ENCODE measurements at regions not wholly inside any gene's neighbourhood (a gene's known extent, or its start where the extent isn't known, plus 50 kb on each side); places are given as distances from the start of the nearest gene placed in this dataset.

- TF ChIP-seq, protein P1, sequence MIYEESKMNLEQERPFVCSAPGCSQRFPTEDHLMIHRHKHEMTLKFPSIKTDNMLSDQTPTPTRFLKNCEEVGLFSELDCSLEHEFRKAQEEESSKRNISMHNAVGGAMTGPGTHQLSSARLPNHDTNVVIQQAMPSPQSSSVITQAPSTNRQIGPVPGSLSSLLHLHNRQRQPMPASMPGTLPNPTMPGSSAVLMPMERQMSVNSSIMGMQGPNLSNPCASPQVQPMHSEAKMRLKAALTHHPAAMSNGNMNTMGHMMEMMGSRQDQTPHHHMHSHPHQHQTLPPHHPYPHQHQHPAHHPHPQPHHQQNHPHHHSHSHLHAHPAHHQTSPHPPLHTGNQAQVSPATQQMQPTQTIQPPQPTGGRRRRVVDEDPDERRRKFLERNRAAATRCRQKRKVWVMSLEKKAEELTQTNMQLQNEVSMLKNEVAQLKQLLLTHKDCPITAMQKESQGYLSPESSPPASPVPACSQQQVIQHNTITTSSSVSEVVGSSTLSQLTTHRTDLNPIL (CRISPR knock-in tag; IDR thresholded peaks at IDR 0.05; ENCODE audit: low read depth), result no peak
- TF ChIP-seq RARB (CRISPR knock-in tag; IDR thresholded peaks at IDR 0.05), result no peak
- TF ChIP-seq ZFP30 (CRISPR knock-in tag; IDR thresholded peaks at IDR 0.05), result no peak
- no peak for TF ChIP-seq ZNF8 (CRISPR knock-in tag; IDR thresholded peaks at IDR 0.05)
Measured at GRCh38 chr3:151992326-151993041, 119.0 kb downstream of the SUCNR1 start.
